Kidney epithelial cell (primary cell): ENCODE measurements at regions not wholly inside any gene's neighbourhood (a gene's known extent, or its start where the extent isn't known, plus 50 kb on each side); places are given as distances from the start of the nearest gene placed in this dataset.

Experiments used
- DNase-seq: peaks from one replicate; pipeline ENCODE4 v3.0.0-alpha.2; 2010; ENCODE audit warnings: low read depth
- H3K27me3 ChIP-seq: 2 replicates; pipeline ENCODE4 v1.6.0; 2011; ENCODE audit warnings: low read length; ENCODE audit not compliant: control insufficient read depth, insufficient read depth
- H3K36me3 ChIP-seq: 2 replicates; pipeline ENCODE4 v1.5.1; 2011; ENCODE audit warnings: low read length; ENCODE audit not compliant: control insufficient read depth, insufficient read depth
- H3K4me3 ChIP-seq: 2 replicates; pipeline ENCODE4 v1.5.1; 2011; ENCODE audit warnings: low read depth, mild to moderate bottlenecking, control low read depth, low read length
- CTCF ChIP-seq: IDR thresholded peaks from 2 replicates; pipeline ENCODE4 v1.5.1; 2011; ENCODE audit warnings: mild to moderate bottlenecking, moderate library complexity, low read length, control low read depth, inconsistent platforms; ENCODE audit not compliant: insufficient read depth, poor library complexity, severe bottlenecking

GRCh38 chr9:710951-711745, 130.3 kb upstream of the DMRT1 start:
- DNase-seq: no peak
- Histone ChIP-seq H3K36me3 (peaks cover 7% of the 10 kb centered on the region), H3K4me3 (no peak overlapping the region), H3K27me3 (no peaks in the 10 kb centered on the region)
- no peak for TF ChIP-seq CTCF

- no peak for TF ChIP-seq CTCF
- DNase-seq: no peak
- Histone ChIP-seq H3K27me3 (no peaks in the 10 kb centered on the region), H3K36me3 (peaks cover 7% of the 10 kb centered on the region), H3K4me3 (no peak overlapping the region)
Measured at GRCh38 chr9:711761-712553, 129.5 kb upstream of the DMRT1 start.

- no peak for DNase-seq
- Histone ChIP-seq H3K27me3 (no peaks in the 10 kb centered on the region), H3K4me3 (no peak overlapping the region), H3K36me3 (peaks cover 7% of the 10 kb centered on the region)
- no peak for TF ChIP-seq CTCF
Measured at GRCh38 chr9:712643-713042, 128.9 kb upstream of the DMRT1 start.

GRCh38 chr9:713091-713490, 128.4 kb upstream of the DMRT1 start:
- H3K27me3 ChIP-seq: no peaks in the 10 kb centered on the region

GRCh38 chr9:714675-715074, 126.8 kb upstream of the DMRT1 start:
- peaks cover 7% of the 10 kb centered on the region for H3K36me3 ChIP-seq
- no peaks in the 10 kb centered on the region for H3K27me3 ChIP-seq
- DNase-seq: no peak
- no peak overlapping the region for H3K4me3 ChIP-seq
- no peak for TF ChIP-seq CTCF

More at GRCh38 chr9:713091-713490, 128.4 kb upstream of the DMRT1 start:
- H3K4me3 ChIP-seq: no peak overlapping the region
- DNase-seq: no peak
- no peak for TF ChIP-seq CTCF
- peaks cover 7% of the 10 kb centered on the region for H3K36me3 ChIP-seq
